Stimulated activated naive CD8-positive, alpha-beta T cell treated with anti-CD3 and anti-CD28 coated beads, Interleukin-15, Interleukin-2, amounts not matched to agents 100 U/mL and 50 U/mL, for 24 hours (primary cell): ENCODE measurements at regions not wholly inside any gene's neighbourhood (a gene's known extent, or its start where the extent isn't known, plus 50 kb on each side); places are given as distances from the start of the nearest gene placed in this dataset.
"Not testable (repeated sequence)": the region's sequence is repeated elsewhere in the genome, so short reads cannot be mapped to it uniquely, and the experiment has no call there.

ENCODE experiments used
- ATAC-seq: fragments of 150-1000 bp; cut with Tn5 transposase; one replicate; pipeline ENCODE4 v1.10.0; 2021
- DNase-seq: peaks from one replicate; pipeline ENCODE4 v3.0.0; 2021

DNA sequence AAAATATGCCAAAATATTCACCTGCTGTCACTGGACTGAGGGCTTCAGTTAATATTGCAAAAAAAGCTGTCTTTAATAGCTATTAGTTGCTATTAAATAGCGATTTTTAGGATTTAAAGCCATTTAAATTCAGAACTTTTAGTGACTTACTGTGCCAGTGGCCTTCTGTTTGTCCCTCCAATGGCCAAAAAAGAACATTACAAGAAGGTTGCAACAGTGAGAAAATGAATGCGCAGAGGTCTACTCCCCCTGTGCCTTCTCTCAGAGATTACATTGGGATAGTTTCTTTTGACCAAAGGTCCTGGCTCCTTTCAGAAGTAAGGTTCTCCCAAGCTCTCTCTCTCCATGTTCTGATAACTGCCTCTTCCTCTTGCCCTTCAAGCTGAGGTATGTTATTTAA, 930.3 kb upstream of the ARRDC3 start:
- ATAC-seq (no peak), DNase-seq (no peak)

DNA sequence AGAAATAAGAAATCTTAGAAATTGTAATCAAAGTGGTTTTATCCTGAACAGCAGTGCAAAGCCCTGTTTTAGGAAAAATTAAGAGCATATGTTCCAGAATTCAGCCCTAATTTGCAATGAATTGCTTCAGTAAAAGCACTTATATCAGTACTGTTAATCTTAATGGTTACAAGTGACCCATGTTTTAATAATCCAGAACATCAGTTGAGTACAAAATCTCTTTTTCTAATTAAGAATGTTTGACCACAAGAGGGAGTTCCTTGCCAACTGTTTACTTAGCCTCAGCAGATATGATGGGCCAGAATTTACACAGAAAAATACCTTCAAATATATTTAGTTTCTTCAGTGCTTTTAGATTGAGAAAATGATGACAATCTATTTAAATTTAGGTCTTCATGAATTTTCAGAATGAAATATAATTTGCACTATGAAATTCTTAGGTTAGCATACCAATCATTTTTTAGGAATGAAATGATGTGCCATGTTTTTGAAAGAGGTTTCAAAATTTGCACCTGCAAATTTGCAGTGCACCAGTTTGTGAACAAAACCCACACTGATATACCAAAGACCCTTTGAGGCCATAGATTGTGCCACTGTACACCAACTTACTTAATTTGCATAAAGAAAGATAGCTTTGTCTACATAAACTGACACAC, 926.3 kb upstream of the ARRDC3 start:
- ATAC-seq (no peak), DNase-seq (no peak)

DNA sequence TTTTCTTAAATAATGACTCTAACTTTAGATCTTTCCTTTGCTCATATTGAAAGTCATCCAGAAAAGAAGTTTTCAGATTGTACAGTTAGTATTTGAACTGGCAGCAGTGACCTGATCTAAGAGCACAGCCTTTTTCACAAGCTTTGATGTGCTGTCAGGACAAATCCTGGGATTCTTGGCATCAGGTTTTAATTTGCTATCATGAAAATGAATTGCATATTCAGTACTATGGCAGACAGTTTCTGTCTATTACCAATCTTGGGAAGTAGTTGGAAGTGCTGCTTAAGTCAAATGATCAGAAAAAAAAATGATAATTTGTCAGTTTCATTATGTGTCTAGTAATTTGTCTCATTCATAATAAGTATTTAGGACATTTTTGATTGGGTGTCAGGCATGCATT, 925.6 kb upstream of the ARRDC3 start:
- no peak for DNase-seq
- ATAC-seq: no peak

DNA sequence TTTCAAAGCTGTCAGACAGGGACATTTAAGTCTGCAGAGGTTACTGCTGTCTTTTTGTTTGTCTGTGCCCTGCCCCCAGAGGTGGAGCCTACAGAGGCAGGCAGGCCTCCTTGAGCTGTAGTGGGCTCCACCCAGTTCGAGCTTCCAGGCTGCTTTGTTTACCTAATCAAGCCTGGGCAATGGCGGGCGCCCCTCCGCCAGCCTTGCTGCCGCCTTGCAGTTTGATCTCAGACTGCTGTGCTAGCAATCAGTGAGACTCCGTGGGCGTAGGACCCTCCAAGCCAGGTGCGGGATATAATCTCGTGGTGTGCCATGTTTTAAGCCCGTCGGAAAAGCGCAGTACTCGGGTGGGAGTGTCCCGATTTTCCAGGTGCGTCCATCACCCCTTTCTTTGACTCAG, 919.2 kb upstream of the ARRDC3 start:
- not testable (repeated sequence) for ATAC-seq

DNA sequence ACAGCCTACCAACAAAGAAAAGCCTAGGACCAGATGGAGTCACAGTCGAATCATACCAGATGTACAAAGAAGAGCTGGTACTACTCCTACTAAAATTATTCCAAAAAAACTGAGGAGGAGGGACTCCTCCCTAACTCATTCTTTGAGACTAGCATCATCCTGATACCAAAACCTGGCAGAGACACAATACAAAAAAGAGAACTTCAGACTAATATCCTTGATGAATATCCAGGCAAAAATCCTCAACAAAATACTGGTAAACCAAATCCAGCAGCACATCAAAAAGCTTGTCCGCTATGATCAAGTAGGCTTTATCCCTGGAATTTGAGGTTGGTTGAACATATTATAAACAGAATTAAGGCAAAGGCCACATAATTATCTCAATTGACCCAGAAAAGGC, 900.4 kb upstream of the ARRDC3 start:
- ATAC-seq: no peak
- no peak for DNase-seq

More for the DNA sequence above, 919.2 kb upstream of the ARRDC3 start:
- not testable (repeated sequence) for DNase-seq

DNA sequence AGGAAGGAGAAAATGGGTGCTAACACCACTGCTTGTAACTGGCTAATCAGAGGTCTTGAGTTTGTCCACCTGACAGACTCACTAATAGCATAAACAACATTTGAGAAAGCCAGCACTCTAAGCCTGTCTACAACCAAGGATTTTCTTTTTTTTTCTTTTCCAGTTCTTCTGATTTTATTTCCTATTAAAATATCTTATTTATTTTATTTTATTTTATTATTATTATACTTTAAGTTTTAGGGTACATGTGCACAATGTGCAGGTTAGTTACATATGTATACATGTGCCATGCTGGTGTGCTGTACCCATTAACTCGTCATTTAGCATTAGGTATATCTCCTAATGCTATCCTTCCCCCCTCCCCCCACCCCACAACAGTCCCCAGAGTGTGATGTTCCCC, 888.6 kb upstream of the ARRDC3 start:
- ATAC-seq, DNase-seq: not testable (repeated sequence)

DNA sequence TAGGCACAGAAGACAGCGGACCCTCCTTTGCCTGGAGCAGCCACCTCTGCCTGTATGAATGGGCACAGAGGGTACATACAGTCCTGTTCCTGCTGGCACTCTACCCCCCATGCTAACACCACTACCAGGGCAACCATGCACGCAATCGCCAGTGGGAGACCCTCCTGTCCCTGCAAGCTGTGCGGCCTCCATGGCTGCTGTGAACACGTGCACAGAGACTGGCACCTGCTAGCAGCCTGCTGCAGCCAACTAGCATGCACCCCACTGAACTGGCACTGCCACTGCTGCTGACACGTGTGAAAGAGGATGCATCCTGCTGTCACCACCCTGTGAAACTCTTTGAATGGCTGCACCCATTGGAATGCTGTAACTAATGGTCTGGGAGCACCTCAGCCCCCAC, 885.2 kb upstream of the ARRDC3 start:
- no peak for DNase-seq
- no peak for ATAC-seq

DNA sequence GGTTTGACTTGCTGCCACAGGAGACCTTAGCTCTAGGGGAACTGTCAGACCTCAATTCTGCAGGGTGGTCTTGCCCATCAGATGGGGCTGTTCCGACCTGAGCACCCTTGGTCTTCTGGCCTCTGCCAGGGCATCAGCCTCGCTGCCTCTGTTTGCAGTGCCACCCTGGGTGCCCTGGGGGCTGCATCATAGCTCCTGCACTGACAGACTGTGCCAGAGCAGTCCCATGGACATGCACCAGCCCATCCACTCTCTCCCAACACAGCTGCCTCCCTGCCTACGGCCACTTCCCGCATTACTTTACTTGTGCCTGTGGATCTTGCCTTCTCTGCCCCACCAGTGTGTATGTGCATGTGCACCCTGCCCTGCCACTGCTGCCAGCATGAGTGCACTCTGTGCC, 884.7 kb upstream of the ARRDC3 start:
- no peak for ATAC-seq

DNA sequence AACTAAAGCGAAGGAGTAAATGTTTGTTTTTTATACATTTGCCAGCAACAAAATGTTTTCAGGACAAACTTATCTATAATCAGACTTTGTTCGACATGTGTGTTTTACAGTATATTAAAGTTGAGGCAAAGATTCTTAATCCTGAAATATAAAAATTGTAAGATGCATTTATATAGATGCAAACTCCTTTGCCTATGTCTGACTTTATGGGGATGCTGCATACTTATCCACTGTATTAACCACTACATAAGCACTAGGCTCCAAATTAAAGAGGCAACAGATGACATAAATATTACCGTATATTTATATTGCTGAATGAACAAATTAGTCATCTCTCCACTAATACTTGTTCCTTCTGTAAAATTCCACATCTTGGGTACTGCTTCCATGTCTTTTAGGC, 882.7 kb upstream of the ARRDC3 start:
- no peak for ATAC-seq
- no peak for DNase-seq

More for the DNA sequence above, 884.7 kb upstream of the ARRDC3 start:
- DNase-seq: no peak

DNA sequence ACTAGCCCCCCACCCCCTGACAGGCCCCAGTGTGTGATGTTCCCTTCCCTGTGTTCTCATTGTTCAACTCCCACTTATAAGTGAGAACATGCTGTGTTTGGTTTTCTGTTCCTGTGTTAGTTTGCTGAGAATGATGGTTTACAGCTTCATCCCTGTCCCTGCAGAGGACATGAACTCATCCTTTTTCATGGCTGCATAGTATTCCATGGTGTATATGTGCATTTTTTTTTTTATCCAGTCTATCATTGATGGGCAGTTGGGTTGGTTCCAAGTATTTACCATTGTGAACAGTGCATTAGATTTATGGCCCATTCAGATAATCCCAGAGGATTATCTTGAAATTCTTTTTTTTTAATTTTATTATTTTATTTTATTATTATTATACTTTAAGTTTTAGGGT, 872.5 kb upstream of the ARRDC3 start:
- ATAC-seq: not testable (repeated sequence)

DNA sequence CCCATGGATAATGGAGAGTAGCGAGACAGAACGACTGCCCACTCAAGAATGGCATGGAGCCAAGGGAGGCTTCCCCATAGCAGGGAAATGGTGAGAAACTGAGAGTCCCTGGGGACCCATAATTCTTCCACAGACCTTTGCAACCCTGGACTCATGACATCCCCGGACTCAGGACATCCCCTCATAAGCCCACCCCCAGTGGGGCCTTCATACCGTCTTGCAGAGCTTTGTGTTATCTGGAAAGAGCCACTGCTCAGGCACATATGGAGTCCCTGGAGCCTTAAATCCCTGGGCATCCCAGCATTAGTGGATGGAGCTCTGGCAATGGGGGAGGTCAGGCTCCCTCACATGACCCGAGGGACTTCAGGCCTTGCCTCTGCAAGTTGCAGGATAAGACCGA, 865.4 kb upstream of the ARRDC3 start:
- ATAC-seq: no peak
- DNase-seq: no peak

More for the DNA sequence above, 872.5 kb upstream of the ARRDC3 start:
- DNase-seq: not testable (repeated sequence)

DNA sequence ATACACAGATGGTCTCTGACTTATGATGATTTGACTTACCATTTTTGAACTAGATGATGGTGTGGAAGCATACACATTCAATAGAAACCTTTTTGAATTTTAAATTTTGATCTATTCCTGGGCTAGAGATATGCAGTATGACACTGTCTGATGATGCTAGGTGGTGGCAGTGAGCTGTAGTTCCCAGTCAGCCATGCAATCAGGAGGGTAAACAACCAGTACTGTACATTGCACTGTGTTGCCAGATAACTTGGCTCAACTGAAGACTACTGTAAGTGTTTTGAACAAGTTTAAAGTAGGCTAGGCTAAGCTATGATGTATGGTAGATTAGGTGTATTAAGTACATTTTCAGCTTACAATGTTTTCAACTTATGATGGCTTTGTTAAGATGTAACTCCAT, 859.1 kb upstream of the ARRDC3 start:
- no peak for ATAC-seq
- DNase-seq: no peak

DNA sequence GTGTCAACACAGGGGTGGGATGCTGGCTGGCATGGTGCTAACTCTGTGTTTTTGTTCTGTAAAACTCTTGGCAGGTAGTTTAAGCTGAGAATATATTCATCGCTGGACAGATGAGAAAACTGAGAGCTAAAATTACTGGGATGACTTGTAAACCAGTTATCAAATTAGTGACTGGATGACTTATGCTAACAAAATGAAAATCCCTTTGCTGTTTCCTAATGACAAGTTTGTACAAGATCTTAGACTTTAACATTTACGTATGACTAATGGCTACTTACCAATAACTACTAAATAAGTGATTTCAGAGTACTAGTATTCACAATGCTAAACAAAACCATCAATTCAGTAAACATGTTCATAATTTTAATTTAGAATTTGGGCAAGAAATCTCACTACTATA, 854.8 kb upstream of the ARRDC3 start:
- no peak for ATAC-seq

DNA sequence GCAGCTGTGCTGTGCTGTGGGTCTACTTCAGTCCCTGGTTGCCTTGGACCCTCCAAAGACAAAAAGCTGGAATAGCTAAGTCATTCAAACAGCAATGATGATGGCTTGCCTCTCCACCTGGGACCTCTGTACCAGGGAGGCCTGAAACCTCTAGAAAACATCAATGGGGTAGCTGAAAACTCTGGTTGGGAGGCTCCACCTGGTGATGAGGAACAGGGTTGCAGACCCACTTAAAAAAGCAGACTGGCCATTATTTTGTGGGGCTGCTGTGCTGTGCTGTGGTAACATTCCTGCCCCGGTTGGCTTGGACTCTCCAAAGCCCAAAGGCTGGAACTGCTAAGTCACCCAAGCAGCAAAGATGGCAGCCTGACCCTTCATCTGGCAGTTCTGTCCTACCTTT, 839.3 kb upstream of the ARRDC3 start:
- no peak for DNase-seq
- ATAC-seq: no peak

More for the DNA sequence above, 854.8 kb upstream of the ARRDC3 start:
- DNase-seq: no peak

DNA sequence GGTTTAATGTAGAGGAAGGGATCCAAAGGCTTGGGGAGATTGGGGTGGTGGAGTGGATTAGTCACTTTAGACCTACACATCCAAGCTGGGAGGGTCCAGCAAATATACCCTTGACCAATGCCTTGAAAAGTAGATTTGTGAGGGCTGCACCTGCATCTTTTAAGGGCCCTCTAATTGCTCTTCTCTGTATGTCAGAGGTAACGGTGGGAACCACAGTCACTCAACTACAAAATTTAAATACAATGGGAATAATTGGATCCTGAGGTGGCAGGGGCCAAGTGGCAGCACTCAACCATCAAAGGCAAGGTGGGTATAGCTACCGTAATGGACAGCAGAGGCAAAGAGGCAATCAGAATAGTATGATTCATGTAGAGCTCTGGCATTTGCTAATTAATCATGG, 833.7 kb upstream of the ARRDC3 start:
- not testable (repeated sequence) for ATAC-seq, DNase-seq

DNA sequence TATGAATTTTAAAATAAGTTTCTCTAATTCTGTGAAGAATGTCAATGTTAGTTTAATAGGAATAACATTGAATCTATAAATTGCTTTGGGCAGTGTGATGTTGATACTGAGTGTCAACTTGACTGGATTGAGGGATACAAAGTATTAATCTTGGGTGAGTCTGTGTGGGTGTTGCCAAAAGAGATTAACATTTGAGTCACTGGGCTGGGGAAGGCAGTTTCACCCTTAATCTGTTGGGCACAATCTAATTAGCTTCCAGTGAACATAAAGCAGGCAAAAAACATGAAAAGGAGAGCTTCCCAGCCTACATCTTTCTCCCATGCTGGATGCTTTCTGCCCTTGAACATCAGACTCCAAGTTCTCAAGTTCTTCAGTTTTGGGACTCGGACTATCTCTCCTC, 832.0 kb upstream of the ARRDC3 start:
- ATAC-seq (no peak), DNase-seq (no peak)

DNA sequence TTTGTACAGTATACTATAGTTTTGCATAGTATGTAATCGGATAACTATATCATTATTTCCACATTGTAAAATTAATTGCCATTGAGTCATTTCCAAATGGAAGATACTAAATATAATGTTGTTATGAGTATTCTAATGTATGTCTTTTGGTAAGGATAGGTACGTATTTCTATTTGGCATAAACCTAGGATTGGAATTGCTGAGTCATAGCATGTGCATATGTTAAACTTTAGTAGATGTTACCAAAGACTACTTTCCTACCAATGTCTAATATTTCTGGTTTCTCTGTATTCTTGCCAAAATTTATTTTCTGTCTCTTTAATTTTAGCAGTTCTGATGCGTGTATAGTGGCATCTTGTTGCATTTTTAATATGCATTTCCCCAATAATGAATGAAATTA, 825.1 kb upstream of the ARRDC3 start:
- ATAC-seq: no peak
- DNase-seq: no peak

DNA sequence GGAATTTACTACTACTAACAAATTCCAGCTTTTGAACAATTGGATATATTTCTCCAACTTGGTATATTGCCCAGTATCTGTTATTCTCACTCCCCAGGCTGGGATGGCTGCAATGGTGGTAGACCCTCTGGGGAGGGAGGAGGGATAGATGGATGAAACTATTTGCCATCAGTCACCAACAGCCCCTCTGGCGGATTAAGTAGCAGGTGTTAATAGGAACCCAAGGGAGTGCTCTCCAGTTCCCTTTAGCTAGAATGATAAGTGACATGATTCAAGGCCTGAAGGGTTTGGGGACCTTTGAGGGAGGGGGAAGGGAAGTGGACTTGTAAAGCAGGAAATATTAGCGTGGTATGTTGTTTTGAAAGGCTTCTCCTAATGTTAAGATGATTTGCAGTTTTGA, 824.0 kb upstream of the ARRDC3 start:
- no peak for ATAC-seq
- no peak for DNase-seq

DNA sequence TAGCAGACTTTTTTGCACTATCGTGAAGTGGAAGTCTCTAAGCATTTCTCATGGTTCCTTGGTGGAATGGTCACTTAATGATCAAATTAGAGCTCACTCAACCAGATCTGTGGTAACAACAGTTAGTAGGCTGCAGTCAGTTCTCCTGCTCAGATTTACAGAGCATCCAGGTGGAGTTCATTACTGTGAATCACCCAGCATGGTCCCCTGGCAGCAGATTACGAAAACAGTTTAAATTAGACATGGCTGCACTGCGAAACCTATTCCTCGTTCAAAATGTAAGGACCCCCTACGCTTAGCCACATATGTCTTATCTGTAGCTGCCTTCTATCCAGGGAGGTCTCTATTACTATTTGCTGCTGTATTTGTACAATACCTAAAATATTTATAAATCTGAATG, 823.6 kb upstream of the ARRDC3 start:
- no peak for ATAC-seq
- no peak for DNase-seq

DNA sequence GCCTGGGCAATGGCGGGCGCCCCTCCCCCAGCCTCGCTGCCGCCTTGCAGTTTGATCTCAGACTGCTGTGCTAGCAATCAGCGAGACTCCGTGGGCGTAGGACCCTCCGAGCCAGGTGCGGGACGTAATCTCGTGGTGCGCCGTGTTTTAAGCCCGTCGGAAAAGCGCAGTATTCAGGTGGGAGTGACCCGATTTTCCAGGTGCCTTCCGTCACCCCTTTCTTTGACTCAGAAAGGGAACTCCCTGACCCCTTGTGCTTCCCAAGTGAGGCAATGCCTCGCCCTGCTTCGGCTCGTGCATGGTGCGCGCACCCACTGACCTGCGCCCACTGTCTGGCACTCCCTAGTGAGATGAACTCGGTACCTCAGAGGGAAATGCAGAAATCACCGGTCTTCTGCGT, 815.9 kb upstream of the ARRDC3 start:
- DNase-seq, ATAC-seq: not testable (repeated sequence)

DNA sequence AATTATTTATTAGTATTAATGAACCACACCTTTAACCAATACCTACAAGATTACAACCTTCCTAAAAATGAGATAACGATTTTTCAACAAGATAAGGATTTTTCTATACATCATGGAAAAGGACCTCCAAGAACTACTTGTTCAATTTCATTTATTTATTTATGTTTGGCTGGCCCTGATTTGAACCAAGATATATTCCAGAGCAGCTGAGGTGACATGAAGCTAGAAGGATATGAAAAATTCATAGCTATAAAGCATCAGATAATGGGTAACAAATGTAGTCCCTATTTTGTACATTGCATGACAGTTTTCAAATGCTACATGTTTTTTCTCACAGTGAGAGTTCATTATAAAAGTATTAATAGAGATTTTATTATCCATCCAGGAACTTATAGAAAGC, 798.5 kb upstream of the ARRDC3 start:
- no peak for DNase-seq
- ATAC-seq: no peak

DNA sequence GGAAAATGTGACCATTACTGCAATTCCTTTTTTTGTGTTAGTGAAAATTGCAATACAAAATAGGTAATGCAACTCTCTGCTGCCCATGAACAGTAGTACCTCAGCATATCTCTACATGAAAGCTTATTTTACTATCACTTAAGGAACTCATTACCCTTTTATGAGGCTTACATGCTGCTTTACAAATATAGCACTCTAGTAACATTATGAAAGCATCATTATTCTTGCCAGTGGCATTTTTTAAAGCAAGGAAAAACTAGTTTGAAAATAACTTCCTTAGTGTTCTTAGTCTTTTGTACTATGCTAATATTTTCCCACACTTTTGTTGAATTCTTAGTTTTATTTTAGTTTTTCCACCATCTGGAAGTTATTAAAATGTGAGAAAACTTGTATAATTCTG, 797.3 kb upstream of the ARRDC3 start:
- ATAC-seq (no peak), DNase-seq (no peak)

DNA sequence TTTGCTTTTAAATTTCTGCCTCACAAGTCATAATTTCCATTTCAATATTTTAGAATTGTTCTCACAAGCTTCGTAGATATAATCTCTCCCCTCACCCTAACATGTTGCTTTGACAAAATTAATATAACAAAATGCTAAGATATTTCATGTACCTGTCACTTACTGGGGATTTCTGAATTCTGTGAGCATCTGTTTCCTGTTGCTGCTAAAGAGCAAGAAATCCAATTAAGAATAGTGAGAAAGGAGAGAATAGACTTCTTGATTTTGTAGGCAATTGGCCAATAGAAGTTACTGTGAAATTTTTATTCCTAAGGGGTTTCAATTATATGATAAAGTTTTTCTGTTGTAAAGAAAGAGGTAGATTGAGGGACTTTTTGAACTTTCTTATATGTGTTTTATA, 796.5 kb upstream of the ARRDC3 start:
- DNase-seq: no peak
- ATAC-seq: no peak

DNA sequence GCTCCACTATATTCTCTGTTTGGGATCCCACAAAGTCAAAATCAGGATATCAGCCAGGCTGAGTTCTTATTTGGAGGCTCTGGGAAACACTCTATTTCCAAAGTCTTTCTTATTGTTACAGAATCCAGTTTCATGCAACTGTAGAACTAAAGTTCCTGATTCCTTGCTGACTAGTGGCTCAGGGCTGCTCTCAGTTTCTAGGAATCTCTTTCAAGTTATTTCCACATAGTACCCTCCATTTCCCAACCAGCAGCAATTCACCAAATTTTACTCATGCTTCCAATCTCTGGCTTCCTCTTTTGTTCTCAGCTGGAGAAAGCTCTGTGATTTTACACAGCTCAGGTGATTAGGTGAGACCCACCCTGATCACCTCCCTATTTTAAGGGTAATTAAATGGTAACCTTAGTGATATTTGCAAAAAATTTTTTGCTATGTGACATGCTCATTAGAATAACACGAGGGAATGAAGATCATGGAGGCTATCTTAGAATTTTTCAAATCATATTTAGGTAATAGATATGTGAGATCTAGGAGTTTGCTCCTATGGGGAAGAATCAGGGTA, 794.9 kb upstream of the ARRDC3 start:
- ATAC-seq (no peak), DNase-seq (no peak)
